IMR-90 (cell line): ENCODE measurements at regions not wholly inside any gene's neighbourhood (a gene's known extent, or its start where the extent isn't known, plus 50 kb on each side); places are given as distances from the start of the nearest gene placed in this dataset.

Experiments
- BHLHE40 ChIP-seq: fragments of 150-350 bp; IDR thresholded peaks from 2 replicates; pipeline ENCODE4 v1.6.1; 2016; ENCODE audit warnings: mild to moderate bottlenecking, low read depth, low read length
- CEBPB ChIP-seq: IDR thresholded peaks from 2 replicates; pipeline ENCODE4 v1.6.1; 2012; ENCODE audit warnings: low read depth, low read length, improper control_type of control experiment
- CTCF ChIP-seq: conservative IDR thresholded peaks from 2 replicates; pipeline ENCODE4 v1.5.1; 2012; ENCODE audit warnings: mild to moderate bottlenecking, low read depth, low read length, improper control_type of control experiment
- ELK1 ChIP-seq: fragments of 150-350 bp; IDR thresholded peaks from 2 replicates; pipeline ENCODE4 v1.6.1; 2016; ENCODE audit warnings: low read depth, mild to moderate bottlenecking, low read length, moderate library complexity, borderline replicate concordance
- FOS ChIP-seq: fragments of 150-350 bp; IDR thresholded peaks from 2 replicates; pipeline ENCODE4 v1.6.1; 2016; ENCODE audit warnings: low read depth, low read length
- MAFK ChIP-seq: IDR thresholded peaks from 2 replicates; pipeline ENCODE4 v1.6.1; 2012; ENCODE audit warnings: low read depth, low read length, improper control_type of control experiment
- MAZ ChIP-seq: IDR thresholded peaks from 2 replicates; pipeline ENCODE4 v1.6.1; 2012; ENCODE audit warnings: low read depth, mild to moderate bottlenecking, low read length, improper control_type of control experiment, moderate library complexity, borderline replicate concordance
- MXI1 ChIP-seq: IDR thresholded peaks from 2 replicates; pipeline ENCODE4 v1.6.1; 2012; ENCODE audit warnings: low read depth, mild to moderate bottlenecking, low read length, moderate library complexity, borderline replicate concordance
- NFE2L2 ChIP-seq: fragments of 150-350 bp; IDR thresholded peaks from 2 replicates; pipeline ENCODE4 v1.6.1; 2016; ENCODE audit warnings: low read depth, mild to moderate bottlenecking, low read length
- POLR2A ChIP-seq: IDR thresholded peaks from 2 replicates; pipeline ENCODE4 v1.6.1; 2012; ENCODE audit warnings: mild to moderate bottlenecking, low read depth, low read length
- RCOR1 ChIP-seq: IDR thresholded peaks from 2 replicates; pipeline ENCODE4 v1.6.1; 2012; ENCODE audit warnings: mild to moderate bottlenecking, low read length, improper control_type of control experiment; ENCODE audit not compliant: insufficient replicate concordance
- SMC3 ChIP-seq: fragments of 150-350 bp; IDR thresholded peaks from 2 replicates; pipeline ENCODE4 v1.6.1; 2016; ENCODE audit warnings: low read depth, mild to moderate bottlenecking, antibody characterized with exemption, low read length, moderate library complexity
- USF2 ChIP-seq: fragments of 150-350 bp; IDR thresholded peaks from 2 replicates; pipeline ENCODE4 v1.6.1; 2017; ENCODE audit warnings: mild to moderate bottlenecking, antibody characterized with exemption, low read length, low read depth

- no peak for TF ChIP-seq CTCF
- no peak for TF ChIP-seq MXI1
- TF ChIP-seq POLR2A: no peak
- TF ChIP-seq RCOR1: no peak
- TF ChIP-seq MAFK: no peak
- TF ChIP-seq MAZ: no peak
- no peak for TF ChIP-seq BHLHE40
- TF ChIP-seq ELK1: no peak
- no peak for TF ChIP-seq USF2
- no peak for TF ChIP-seq FOS
- no peak for TF ChIP-seq SMC3
- no peak for TF ChIP-seq NFE2L2
- TF ChIP-seq CEBPB: no peak
These were observed 188.5 kb downstream of the CD109 start for GRCh38 chr6:73884540-73884939.
